ENCODE measurements at regions not wholly inside any gene's neighbourhood (a gene's known extent, or its start where the extent isn't known, plus 50 kb on each side); places are given as distances from the start of the nearest gene placed in this dataset.
A peak's percentile ranks its signal among the peaks of the same experiment; 100 is the strongest.

DNA sequence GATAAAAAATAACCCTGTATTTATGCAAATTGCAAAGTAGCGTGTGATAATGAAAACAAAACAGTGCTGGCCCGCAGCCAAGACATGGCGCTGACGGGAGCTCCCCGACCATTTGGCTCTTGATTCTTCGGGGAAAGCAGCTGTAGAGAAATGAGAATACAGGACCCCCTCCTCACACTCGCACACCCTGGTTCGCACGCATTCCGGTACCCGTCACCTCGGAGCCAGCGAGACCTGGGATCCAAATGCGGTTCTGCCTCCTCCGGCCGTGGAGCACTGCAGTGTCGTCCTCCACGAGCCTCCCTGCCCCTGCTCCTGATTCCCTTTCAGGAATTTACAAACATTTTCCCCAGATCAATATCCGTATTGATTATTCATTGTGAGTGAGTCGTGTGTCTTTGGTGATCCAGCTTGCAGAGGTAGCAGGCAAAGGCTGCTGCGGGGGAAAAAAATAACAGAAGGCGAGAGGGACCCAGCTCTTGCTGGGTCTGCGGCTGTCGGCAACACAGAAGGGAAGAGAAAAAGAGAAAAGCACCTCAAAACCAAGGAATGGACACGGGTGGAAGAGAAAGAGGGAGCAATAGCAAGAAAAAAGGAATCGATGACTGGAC lies 184.1 kb upstream of the ZFHX3 start:
- ATAC-seq (no peak; the same call in 1 of the 2 replicates), DNase-seq (ENCODE audit: low read depth, low spot score) (no peak)
- TF ChIP-seq, protein P1, sequence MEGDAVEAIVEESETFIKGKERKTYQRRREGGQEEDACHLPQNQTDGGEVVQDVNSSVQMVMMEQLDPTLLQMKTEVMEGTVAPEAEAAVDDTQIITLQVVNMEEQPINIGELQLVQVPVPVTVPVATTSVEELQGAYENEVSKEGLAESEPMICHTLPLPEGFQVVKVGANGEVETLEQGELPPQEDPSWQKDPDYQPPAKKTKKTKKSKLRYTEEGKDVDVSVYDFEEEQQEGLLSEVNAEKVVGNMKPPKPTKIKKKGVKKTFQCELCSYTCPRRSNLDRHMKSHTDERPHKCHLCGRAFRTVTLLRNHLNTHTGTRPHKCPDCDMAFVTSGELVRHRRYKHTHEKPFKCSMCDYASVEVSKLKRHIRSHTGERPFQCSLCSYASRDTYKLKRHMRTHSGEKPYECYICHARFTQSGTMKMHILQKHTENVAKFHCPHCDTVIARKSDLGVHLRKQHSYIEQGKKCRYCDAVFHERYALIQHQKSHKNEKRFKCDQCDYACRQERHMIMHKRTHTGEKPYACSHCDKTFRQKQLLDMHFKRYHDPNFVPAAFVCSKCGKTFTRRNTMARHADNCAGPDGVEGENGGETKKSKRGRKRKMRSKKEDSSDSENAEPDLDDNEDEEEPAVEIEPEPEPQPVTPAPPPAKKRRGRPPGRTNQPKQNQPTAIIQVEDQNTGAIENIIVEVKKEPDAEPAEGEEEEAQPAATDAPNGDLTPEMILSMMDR (IDR thresholded peaks at IDR 0.05), result no peak
- TF ChIP-seq SIN3A (IDR thresholded peaks at IDR 0.05; ENCODE audit: borderline replicate concordance, insufficient read depth, low read depth, low read length) (no peak), POLR2AphosphoS5 (IDR thresholded peaks at IDR 0.05; ENCODE audit: low read depth, low read length) (no peak), TCF7L2 (IDR thresholded peaks at IDR 0.05; ENCODE audit: low read depth, low read length) (no peak)
- TF ChIP-seq, protein P2, sequence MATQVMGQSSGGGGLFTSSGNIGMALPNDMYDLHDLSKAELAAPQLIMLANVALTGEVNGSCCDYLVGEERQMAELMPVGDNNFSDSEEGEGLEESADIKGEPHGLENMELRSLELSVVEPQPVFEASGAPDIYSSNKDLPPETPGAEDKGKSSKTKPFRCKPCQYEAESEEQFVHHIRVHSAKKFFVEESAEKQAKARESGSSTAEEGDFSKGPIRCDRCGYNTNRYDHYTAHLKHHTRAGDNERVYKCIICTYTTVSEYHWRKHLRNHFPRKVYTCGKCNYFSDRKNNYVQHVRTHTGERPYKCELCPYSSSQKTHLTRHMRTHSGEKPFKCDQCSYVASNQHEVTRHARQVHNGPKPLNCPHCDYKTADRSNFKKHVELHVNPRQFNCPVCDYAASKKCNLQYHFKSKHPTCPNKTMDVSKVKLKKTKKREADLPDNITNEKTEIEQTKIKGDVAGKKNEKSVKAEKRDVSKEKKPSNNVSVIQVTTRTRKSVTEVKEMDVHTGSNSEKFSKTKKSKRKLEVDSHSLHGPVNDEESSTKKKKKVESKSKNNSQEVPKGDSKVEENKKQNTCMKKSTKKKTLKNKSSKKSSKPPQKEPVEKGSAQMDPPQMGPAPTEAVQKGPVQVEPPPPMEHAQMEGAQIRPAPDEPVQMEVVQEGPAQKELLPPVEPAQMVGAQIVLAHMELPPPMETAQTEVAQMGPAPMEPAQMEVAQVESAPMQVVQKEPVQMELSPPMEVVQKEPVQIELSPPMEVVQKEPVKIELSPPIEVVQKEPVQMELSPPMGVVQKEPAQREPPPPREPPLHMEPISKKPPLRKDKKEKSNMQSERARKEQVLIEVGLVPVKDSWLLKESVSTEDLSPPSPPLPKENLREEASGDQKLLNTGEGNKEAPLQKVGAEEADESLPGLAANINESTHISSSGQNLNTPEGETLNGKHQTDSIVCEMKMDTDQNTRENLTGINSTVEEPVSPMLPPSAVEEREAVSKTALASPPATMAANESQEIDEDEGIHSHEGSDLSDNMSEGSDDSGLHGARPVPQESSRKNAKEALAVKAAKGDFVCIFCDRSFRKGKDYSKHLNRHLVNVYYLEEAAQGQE (IDR thresholded peaks at IDR 0.05; ENCODE audit: insufficient read depth in 1 of 2, low read depth in 2 of 2, low read length in 1 of 2), result no peak
- no peaks in the 10 kb centered on the region for H3K4me1 ChIP-seq (ENCODE audit: control insufficient read depth, insufficient read depth, low read length)
- ChIA-PET POLR2A (no interaction called here), CTCF (interaction anchor here (0.6 kb wide), 1 partner anchor 185 kb away, joined by 5 read pairs; no protein-coding TSS in a partner anchor)
- in situ Hi-C loops (cut with HindIII; ENCODE audit: low pct_unique_long_range_greater_than_20kb, low sequenced_read_pairs), result no loop called here
- no peak overlapping the region for H3K27ac ChIP-seq (ENCODE audit: low read length)
- BruUV-seq (replicated peaks), result no TSS peak
- no peaks in the 10 kb centered on the region for H3K9me3 ChIP-seq (ENCODE audit: control insufficient read depth, insufficient read depth, low read depth, low read length)
- intact Hi-C loops (cut with micrococcal nuclease; ENCODE audit: unreplicated experiment), result no loop called here
- H3K4me3 ChIP-seq (ENCODE audit: low read depth in 2 of 2, low read length in 2 of 2), result peak overlapping the region; percentile 31 to 48
- no peaks in the 10 kb centered on the region for H3K36me3 ChIP-seq (ENCODE audit: control insufficient read depth, insufficient read depth, low read length)
- peaks cover 15% of the 10 kb centered on the region for H3K27me3 ChIP-seq (ENCODE audit: control insufficient read depth, insufficient read depth, low read length)

DNA sequence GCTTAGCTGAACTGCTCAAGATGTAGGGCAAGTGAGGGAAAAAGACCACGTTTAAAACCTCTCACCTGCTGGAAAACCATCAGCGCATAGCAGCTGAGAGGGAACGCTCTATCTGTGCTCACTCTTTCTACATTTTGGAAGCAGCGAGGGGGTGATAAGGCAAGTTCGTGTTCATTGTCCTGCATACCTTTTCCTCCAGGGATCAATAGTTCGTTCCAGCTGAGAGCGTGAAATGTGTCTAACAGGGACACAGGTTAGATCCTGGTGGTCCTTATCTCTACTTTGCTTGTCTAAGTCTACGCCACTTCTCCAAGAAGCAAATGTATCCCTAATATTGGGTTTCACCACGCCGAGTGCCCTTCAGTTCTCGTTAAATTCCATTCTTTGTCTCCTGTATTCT lies 183.5 kb upstream of the ZFHX3 start:
- Histone ChIP-seq H3K27ac (ENCODE audit: low read length) (no peak overlapping the region), H3K36me3 (ENCODE audit: control insufficient read depth, insufficient read depth, low read length) (no peaks in the 10 kb centered on the region), H3K27me3 (ENCODE audit: control insufficient read depth, insufficient read depth, low read length) (peaks cover 15% of the 10 kb centered on the region), H3K4me1 (ENCODE audit: control insufficient read depth, insufficient read depth, low read length) (no peaks in the 10 kb centered on the region), H3K9me3 (ENCODE audit: control insufficient read depth, insufficient read depth, low read depth, low read length) (no peaks in the 10 kb centered on the region), H3K4me3 (ENCODE audit: low read depth in 2 of 2, low read length in 2 of 2) (no peak overlapping the region)
- ChIA-PET POLR2A (no interaction called here), CTCF (no interaction called here)
- ATAC-seq (no peak), DNase-seq (ENCODE audit: low read depth, low spot score) (no peak)
- no TSS peak for BruUV-seq (replicated peaks)
- TF ChIP-seq, protein P2 (IDR thresholded peaks at IDR 0.05; ENCODE audit: insufficient read depth in 1 of 2, low read depth in 2 of 2, low read length in 1 of 2), result no peak
- no peak for TF ChIP-seq SIN3A (IDR thresholded peaks at IDR 0.05; ENCODE audit: borderline replicate concordance, insufficient read depth, low read depth, low read length)
- TF ChIP-seq, protein P1 (IDR thresholded peaks at IDR 0.05), result no peak
- in situ Hi-C loops (cut with HindIII; ENCODE audit: low pct_unique_long_range_greater_than_20kb, low sequenced_read_pairs), result no loop called here
- intact Hi-C loops (cut with micrococcal nuclease; ENCODE audit: unreplicated experiment), result no loop called here

All from Panc1 (cell line).